HL-60 (cell line): ENCODE measurements at regions not wholly inside any gene's neighbourhood (a gene's known extent, or its start where the extent isn't known, plus 50 kb on each side); places are given as distances from the start of the nearest gene placed in this dataset.
A peak's percentile ranks its signal among the peaks of the same experiment; 100 is the strongest.

Experiments
- DNase-seq, 2 experiments: peaks; one replicate each; pipeline ENCODE4 v3.0.0-alpha.2; 2010 to 2020; ENCODE audit warnings: low read depth in 1 of 2, low spot score in 1 of 2
- H3K27ac ChIP-seq: fragments of 250-450 bp; sonication (Bioruptor Pico); replicated peaks from 2 replicates; pipeline ENCODE4 v1.5.1; 2020; ENCODE audit warnings: mild to moderate bottlenecking, moderate library complexity
- H3K27me3 ChIP-seq: fragments of 250-450 bp; sonication (Bioruptor Pico); 2 replicates; pipeline ENCODE4 v1.5.1; 2021; ENCODE audit warnings: mild to moderate bottlenecking, moderate library complexity; ENCODE audit not compliant: insufficient read depth, poor library complexity, severe bottlenecking
- H3K4me3 ChIP-seq: replicated peaks from 2 replicates; pipeline ENCODE4 v1.5.1; 2011; ENCODE audit warnings: mild to moderate bottlenecking, control low read depth, low read length; ENCODE audit not compliant: insufficient read depth
- GABPA ChIP-seq: IDR thresholded peaks from 2 replicates; pipeline ENCODE4 v1.6.1; 2012; ENCODE audit warnings: low read depth
- POLR2AphosphoS5 ChIP-seq: IDR thresholded peaks from 2 replicates; pipeline ENCODE4 v1.6.1; 2012; ENCODE audit warnings: low read depth
- SPI1 ChIP-seq: IDR thresholded peaks from 2 replicates; pipeline ENCODE4 v1.6.1; 2012; ENCODE audit warnings: low read depth, mild to moderate bottlenecking, borderline replicate concordance
- TF ChIP-seq, protein P1 (sequence below): IDR thresholded peaks from 2 replicates; pipeline ENCODE4 v1.6.1; 2012; ENCODE audit warnings: low read depth; ENCODE audit not compliant: insufficient replicate concordance
- TF ChIP-seq, protein P2 (sequence below): IDR thresholded peaks from one replicate; pipeline ENCODE4 v1.5.1; 2011; ENCODE audit warnings: low read length, control low read depth, inconsistent platforms; ENCODE audit not compliant: insufficient read depth

DNA sequence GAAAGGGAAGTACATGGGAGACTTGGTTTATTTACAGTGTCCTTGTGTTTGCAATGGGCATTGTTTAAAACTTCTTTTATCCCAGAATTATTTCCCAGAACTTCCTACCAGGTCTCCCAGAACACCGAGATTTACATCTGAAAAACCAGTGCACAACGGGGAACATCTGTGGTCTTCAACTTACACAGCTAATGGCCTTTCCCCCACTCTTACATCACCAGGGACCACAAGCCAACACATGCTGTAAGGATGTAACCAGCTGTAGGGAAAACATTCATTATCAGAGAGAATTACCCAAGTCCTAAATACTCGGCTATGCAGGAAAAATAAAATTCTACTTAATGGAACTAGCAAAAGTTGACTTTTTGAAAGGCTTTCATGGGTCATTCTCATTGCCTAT lies 267.6 kb downstream of the DUSP6 start:
- H3K27ac ChIP-seq: no peak overlapping the region
- no peak overlapping the region for H3K4me3 ChIP-seq
- DNase-seq: no peak
- H3K27me3 ChIP-seq: no peaks in the 10 kb centered on the region
- no peak for TF ChIP-seq GABPA
- TF ChIP-seq, protein P1, sequence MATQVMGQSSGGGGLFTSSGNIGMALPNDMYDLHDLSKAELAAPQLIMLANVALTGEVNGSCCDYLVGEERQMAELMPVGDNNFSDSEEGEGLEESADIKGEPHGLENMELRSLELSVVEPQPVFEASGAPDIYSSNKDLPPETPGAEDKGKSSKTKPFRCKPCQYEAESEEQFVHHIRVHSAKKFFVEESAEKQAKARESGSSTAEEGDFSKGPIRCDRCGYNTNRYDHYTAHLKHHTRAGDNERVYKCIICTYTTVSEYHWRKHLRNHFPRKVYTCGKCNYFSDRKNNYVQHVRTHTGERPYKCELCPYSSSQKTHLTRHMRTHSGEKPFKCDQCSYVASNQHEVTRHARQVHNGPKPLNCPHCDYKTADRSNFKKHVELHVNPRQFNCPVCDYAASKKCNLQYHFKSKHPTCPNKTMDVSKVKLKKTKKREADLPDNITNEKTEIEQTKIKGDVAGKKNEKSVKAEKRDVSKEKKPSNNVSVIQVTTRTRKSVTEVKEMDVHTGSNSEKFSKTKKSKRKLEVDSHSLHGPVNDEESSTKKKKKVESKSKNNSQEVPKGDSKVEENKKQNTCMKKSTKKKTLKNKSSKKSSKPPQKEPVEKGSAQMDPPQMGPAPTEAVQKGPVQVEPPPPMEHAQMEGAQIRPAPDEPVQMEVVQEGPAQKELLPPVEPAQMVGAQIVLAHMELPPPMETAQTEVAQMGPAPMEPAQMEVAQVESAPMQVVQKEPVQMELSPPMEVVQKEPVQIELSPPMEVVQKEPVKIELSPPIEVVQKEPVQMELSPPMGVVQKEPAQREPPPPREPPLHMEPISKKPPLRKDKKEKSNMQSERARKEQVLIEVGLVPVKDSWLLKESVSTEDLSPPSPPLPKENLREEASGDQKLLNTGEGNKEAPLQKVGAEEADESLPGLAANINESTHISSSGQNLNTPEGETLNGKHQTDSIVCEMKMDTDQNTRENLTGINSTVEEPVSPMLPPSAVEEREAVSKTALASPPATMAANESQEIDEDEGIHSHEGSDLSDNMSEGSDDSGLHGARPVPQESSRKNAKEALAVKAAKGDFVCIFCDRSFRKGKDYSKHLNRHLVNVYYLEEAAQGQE: no peak
- TF ChIP-seq SPI1: no peak
- TF ChIP-seq, protein P2, sequence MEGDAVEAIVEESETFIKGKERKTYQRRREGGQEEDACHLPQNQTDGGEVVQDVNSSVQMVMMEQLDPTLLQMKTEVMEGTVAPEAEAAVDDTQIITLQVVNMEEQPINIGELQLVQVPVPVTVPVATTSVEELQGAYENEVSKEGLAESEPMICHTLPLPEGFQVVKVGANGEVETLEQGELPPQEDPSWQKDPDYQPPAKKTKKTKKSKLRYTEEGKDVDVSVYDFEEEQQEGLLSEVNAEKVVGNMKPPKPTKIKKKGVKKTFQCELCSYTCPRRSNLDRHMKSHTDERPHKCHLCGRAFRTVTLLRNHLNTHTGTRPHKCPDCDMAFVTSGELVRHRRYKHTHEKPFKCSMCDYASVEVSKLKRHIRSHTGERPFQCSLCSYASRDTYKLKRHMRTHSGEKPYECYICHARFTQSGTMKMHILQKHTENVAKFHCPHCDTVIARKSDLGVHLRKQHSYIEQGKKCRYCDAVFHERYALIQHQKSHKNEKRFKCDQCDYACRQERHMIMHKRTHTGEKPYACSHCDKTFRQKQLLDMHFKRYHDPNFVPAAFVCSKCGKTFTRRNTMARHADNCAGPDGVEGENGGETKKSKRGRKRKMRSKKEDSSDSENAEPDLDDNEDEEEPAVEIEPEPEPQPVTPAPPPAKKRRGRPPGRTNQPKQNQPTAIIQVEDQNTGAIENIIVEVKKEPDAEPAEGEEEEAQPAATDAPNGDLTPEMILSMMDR: no peak
- TF ChIP-seq POLR2AphosphoS5: no peak

DNA sequence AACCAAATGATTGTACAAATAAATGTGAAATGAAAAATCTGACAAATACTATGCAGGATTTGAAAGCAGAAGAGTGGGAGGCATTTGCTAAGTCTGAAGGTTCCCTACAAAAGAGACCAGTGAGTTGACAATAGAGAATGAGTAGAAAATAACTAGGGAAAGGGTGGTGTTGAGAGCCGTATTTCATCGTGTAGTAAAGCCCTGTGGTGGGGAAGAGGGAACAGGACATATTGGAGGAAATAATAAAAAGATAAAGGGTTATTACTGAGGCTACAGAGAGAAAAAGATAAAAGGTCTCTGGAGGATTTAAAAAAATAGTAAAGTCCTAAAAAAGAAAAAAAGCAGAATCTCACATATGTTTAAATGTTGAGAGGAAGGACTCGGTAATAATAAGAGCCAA lies 268.8 kb downstream of the DUSP6 start:
- TF ChIP-seq, protein P2: no peak
- TF ChIP-seq GABPA (no peak), POLR2AphosphoS5 (no peak), SPI1 (no peak)
- TF ChIP-seq, protein P1: no peak
- H3K4me3 ChIP-seq: no peak overlapping the region
- no peaks in the 10 kb centered on the region for H3K27me3 ChIP-seq
- no peak overlapping the region for H3K27ac ChIP-seq
- no peak for DNase-seq

DNA sequence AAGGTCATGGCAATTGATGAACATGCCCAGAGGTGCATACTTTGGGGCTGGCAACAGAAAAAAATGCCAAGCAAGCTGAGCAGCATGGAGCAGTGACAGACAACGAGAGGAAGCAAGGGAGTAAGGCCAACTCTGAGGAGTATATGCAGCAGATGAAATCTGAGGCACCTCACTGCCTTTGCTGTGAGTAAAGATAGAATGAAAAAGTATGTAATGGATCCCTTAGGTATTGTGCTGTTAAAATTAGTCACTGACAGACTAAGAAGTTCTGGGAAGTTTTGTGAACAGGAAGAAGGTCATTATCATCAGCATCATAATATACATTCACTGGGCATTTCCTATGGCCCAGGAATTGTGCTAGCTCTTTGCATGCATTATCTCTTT lies 269.9 kb downstream of the DUSP6 start:
- no peaks in the 10 kb centered on the region for H3K27me3 ChIP-seq
- H3K4me3 ChIP-seq: no peak overlapping the region
- no peak overlapping the region for H3K27ac ChIP-seq
- TF ChIP-seq GABPA: no peak
- TF ChIP-seq SPI1: no peak
- TF ChIP-seq, protein P2: no peak
- no peak for DNase-seq

DNA sequence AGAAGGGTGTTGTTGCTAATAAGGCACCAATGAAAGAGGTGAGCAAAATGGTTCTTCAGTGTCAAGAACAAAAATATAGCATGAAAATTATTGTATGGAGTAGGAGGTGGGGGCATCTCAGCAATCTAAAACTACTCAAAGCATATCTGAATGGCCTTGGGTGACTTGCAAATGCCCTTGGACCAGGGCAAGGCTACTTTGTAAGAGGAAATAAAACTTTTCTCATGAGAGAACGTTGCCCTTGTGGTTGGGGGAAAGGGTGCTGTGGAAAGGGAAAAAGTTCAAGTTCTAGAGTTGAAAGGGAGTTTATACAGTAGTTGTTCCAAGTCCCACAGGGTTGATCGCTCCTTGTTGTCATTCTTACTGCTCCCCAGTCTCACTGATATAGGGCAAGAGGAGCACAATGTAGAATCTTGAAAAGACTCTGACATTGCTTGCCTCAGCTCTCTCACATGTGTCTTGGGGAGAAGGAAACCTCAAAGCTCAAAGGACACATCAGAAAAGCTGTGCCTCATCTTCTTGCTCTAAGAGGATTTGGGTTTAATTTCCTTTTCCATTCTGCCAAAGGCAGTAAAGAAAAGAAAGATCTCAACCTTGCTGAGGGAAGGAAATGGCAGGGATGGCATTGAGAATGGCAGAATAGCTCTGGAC lies 270.5 kb downstream of the DUSP6 start:
- Histone ChIP-seq H3K4me3 (no peak overlapping the region), H3K27me3 (no peaks in the 10 kb centered on the region), H3K27ac (no peak overlapping the region)
- TF ChIP-seq POLR2AphosphoS5: no peak
- DNase-seq: peak in 1 of 2 experiments; percentile 3
